GM21360 (cell line): ENCODE measurements at regions not wholly inside any gene's neighbourhood (a gene's known extent, or its start where the extent isn't known, plus 50 kb on each side); places are given as distances from the start of the nearest gene placed in this dataset.
"Not testable (repeated sequence)": the region's sequence is repeated elsewhere in the genome, so short reads cannot be mapped to it uniquely, and the experiment has no call there.

Source experiments
- ATAC-seq: cut with Tn5 transposase; IDR thresholded peaks from one replicate; pipeline ENCODE4 v1.9.1; 2021; ENCODE audit warnings: mild to moderate bottlenecking, moderate library complexity; ENCODE audit not compliant: unreplicated experiment

DNA sequence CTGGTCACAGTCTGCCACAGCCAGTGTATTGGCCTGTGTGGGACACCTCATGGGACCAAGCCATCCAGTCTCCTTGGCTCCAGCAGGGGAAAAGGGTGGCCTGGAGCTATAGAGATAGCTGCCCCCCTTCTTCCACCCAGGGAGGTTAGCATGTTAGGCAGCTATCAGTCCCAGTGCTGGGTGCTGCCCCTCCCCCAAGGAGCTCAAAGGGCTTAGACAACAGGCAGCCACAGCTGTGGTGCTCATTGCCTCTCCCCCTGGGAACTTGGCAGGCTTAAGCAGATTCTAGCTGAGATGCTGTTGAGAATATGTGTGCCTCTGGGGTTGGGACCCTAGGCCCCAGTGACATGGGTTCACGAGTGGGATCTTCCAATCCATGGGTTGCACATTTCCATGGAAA lies 226.0 kb upstream of the PTGER4 start:
- ATAC-seq = no peak

- no peak for ATAC-seq
Observed at GRCh38 chr5:40452874-40453624, 226.7 kb upstream of the PTGER4 start.

GRCh38 chr5:40447438-40447837 lies 232.3 kb upstream of the PTGER4 start:
- ATAC-seq = no peak

GRCh38 chr5:40446910-40447309 lies 232.8 kb upstream of the PTGER4 start:
- ATAC-seq = no peak

GRCh38 chr5:40442346-40442745 lies 237.4 kb upstream of the PTGER4 start:
- no peak for ATAC-seq

DNA sequence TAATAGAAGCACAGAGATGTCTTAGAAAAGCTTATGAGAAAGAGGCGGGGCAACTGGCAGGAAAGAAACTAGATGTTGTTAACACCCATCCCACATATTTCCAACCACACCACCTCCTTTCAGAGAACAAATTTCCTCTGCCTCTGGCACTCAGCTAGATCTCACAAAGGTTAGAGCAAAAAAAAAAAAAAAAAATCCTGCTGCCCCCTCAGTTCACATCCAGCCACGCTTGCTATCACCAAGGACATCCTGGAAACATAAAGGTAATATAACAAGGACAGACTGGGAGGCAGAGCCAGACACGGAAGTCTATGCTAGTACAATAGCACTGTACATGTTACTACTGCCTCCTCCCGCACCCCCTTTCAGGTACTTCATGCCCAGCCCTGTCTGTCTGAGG lies 238.0 kb upstream of the PTGER4 start:
- no peak for ATAC-seq

- ATAC-seq = no peak
Observed at GRCh38 chr5:40440746-40441145, 239.0 kb upstream of the PTGER4 start.

- not testable (repeated sequence) for ATAC-seq
Observed at GRCh38 chr5:40439103-40439502, 240.6 kb upstream of the PTGER4 start.

DNA sequence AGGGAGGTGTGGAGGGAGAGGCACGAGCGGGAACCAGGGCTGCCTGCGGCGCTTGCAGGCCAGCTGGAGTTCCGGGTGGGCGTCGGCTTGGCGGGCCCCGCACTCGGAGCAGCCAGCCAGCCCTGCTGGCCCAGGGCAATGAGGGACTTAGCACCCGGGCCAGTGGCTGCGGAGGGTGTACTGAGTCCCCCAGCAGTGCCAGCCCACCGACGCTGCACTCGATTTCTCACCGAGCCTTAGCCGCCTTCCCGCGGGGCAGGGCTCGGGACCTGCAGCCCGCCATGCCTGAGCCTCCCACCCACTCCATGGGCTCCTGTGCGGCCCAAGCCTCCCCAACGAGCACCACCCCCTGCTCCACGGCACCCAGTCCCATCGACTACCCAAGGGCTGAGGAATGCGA lies 241.1 kb upstream of the PTGER4 start:
- ATAC-seq = not testable (repeated sequence)

- ATAC-seq = peak; percentile 84
Observed at GRCh38 chr5:40437452-40437861, 242.3 kb upstream of the PTGER4 start.

DNA sequence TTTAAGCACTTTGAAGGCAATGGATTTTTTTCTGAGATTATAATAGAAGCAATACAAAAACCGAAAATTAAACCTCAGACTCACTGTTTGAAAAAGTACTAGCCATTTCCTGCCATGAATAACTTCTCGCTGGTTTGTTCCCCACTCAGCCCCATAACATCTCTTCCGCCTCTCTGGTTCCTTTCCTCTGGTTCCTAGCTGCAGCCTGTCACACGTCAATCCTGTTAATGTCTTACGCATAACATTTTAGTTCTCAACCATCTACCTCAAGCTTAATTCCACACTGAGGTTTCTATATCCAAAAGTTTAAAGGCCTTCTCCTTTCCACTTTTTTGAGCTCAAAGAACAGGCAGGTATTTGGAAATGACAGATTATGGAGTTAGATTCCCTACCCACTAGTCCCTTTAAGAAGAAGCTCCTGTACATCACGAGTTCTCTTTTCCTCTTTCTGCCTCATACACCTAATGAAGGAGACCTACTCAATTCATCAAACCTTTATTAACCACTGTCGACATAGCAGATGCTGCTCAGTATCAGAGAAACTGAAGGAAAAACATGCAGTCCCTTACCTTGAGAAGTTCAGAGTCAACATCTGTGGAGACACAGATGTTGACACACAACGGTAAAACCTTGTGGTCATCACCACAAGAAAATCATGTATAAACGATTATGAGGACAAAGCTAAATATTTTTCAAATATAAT lies 243.0 kb upstream of the PTGER4 start:
- ATAC-seq = no peak

DNA sequence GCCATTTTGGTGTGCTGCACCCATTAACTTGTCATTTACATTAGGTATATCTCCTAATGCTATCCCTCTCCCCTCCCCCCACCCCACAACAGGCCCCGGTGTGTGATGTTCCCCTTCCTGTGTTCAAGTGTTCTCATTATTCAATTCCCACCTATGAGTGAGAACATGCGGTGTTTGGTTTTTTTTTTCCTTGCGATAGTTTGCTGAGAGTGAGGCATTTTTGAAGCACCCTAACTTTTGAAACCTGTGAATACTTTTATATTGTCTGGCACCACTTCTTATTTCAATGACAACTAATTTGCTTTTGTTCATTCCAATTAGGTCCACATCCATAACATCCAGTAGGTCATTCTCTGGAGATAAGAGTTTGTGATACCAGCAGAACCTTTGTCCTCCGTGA lies 244.0 kb upstream of the PTGER4 start:
- not testable (repeated sequence) for ATAC-seq

- no peak for ATAC-seq
Observed at GRCh38 chr5:40432836-40433235, 246.9 kb upstream of the PTGER4 start.

- ATAC-seq = no peak
Observed at GRCh38 chr5:40431734-40432133, 248.0 kb upstream of the PTGER4 start.

DNA sequence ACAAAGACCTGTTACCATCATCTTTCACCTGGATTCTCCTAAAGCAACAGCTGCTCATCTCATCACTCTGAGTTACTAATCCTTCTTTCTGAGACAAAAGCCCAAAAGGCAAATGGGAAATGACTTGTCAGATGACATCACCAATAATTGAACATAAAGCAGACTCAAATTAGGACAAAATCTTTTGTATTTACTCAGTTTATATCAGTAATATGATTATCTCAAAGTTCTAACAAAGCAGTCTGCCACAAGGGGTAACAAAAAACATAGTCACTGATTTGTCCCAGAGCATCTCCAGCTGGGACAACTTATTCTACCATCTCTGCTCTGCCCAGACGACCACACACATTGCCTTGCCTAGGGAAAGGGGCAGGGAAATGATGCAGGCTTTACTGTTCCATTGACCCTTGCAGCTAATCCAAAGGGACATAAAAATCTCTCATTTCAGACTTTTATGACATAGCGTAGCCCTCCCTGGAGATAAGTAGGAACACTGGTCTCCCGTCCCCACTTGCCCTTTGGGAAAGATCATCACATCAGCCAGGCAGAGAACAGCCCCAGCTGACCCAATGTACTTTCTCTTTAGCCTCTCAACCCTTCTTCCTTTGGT lies 249.5 kb upstream of the PTGER4 start:
- ATAC-seq = no peak

DNA sequence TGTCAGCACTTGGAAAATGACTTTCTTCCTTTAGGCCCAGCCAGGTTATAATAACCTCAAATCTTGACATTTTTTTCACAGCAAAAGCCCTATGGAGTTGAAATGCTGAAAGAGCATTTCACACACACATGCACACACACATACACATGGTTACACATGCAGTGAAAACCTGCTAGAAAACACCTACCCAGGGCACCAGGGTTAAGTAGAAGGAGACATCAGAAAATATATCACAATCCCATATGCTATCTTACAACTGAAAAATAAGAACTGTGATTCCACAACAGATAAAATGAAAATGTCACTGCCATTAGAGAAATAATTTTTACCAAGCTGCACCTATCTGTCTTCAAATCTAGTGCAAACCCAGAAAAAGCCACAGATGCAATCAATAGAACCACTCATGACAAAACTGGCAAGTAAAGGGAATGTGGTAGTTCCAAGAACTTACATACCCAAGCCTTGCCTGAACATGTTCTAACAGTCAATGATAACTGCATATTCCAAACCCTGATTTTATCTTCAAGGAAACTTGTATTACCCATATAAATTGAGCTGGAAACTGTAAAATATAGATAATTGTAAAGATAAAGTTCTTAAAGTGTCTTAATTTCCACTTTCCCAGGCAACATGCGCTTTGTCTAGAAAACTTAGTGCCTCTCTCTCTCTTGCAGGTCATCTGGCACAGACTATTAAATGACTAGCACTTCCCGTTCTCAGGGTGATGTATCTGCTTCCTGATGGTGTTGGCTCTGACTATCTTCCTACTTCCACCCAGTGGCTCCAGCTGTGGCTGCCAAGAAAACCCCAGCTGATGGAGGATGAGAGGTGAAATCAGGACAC lies 250.2 kb upstream of the PTGER4 start:
- ATAC-seq = no peak

DNA sequence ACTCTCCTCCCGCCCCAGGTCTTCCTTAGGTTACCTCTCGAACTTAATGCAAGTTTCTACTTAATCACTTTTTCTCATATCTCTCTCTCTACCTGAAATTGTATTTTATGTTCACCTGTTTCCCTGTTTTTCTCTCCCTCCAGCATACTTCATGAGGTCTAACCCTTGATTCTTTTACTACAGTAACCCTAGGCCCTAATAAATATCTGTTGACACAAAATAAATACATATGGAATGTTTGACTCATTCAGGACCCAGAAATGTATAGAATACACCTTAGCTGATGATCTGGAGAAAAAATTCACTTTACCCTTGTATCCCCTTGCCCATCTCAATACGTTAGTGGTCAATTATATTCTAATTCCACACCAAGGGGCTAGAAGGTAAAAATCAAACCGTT lies 250.9 kb upstream of the PTGER4 start:
- ATAC-seq = no peak

- no peak for ATAC-seq
Observed at GRCh38 chr5:40428126-40428525, 251.6 kb upstream of the PTGER4 start.

GRCh38 chr5:40417046-40417810 lies 262.5 kb upstream of the PTGER4 start:
- not testable (repeated sequence) for ATAC-seq

DNA sequence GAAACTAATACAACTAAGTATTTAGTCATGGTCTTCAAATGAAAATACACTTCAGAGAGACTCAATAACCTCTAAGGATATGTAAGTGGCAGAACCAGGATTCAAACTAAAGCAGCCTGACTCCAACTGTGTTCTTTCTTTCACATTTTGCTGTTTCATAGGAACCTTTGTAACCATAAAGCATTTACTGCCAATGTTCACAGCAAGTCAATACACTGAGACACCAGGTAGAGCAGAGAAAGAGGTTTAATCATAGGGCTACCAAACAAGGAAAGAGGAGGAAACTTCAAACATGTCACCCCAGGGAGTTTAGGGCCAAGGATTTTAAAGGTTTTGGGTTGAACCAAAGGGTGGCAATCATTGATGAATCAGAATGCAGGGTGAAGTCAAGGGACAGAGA lies 263.1 kb upstream of the PTGER4 start:
- no peak for ATAC-seq
